PFSK-1 (cell line): ENCODE measurements at regions not wholly inside any gene's neighbourhood (a gene's known extent, or its start where the extent isn't known, plus 50 kb on each side); places are given as distances from the start of the nearest gene placed in this dataset.

ENCODE experiments used
- FOXP2 ChIP-seq: optimal IDR thresholded peaks from 2 replicates; pipeline ENCODE3; 2011; ENCODE audit warnings: borderline replicate concordance, control low read depth, inconsistent platforms; ENCODE audit not compliant: insufficient read depth; ENCODE audit errors: extremely low read length, extremely low read depth
- POLR2AphosphoS5 ChIP-seq: IDR thresholded peaks from 2 replicates; pipeline ENCODE4 v1.6.1; 2012; ENCODE audit warnings: low read depth, mild to moderate bottlenecking, control low read depth, low read length, moderate library complexity
- REST ChIP-seq, 2 experiments: IDR thresholded peaks; 2 replicates each; pipeline versions ENCODE4 v1.6.1 to v1.8.0; 2011 to 2012; ENCODE audit warnings: low read depth in 2 of 2, low read length in 2 of 2, control low read depth in 1 of 2, inconsistent platforms in 1 of 2, mild to moderate bottlenecking in 1 of 2, moderate library complexity in 1 of 2; ENCODE audit not compliant: insufficient read depth in 1 of 2
- SIN3A ChIP-seq: IDR thresholded peaks from 2 replicates; pipeline ENCODE4 v1.6.1; 2012; ENCODE audit warnings: mild to moderate bottlenecking, low read length, moderate library complexity, borderline replicate concordance; ENCODE audit not compliant: insufficient read depth
- TAF1 ChIP-seq: IDR thresholded peaks from 2 replicates; pipeline ENCODE4 v1.6.1; 2012; ENCODE audit warnings: low read length, control low read depth, borderline replicate concordance; ENCODE audit not compliant: insufficient read depth

- TF ChIP-seq POLR2AphosphoS5 (no peak), SIN3A (no peak), TAF1 (no peak), REST (IDR thresholded peaks at IDR 0.05; ENCODE audit: insufficient read depth in 1 of 2, low read depth in 2 of 2, low read length in 2 of 2) (no peak), FOXP2 (no peak)
Measured at GRCh38 chr2:176560296-176560695, 291.1 kb downstream of the MTX2 start.
